ENCODE measurements at regions not wholly inside any gene's neighbourhood (a gene's known extent, or its start where the extent isn't known, plus 50 kb on each side); places are given as distances from the start of the nearest gene placed in this dataset.

GRCh38 chr3:43198301-43198700 lies 88.0 kb upstream of the SNRK start:
- ATAC-seq (no peak), DNase-seq (no peak)
- H3K4me1 ChIP-seq (ENCODE audit: low read depth), result peaks cover 5% of the 10 kb centered on the region
- intact Hi-C loops (cut with DNase I, micrococcal nuclease), result no loop called here
- no peaks in the 10 kb centered on the region for H3K9me3 ChIP-seq
- no peak overlapping the region for H3K4me3 ChIP-seq
- no peak for TF ChIP-seq CTCF (IDR thresholded peaks at IDR 0.05)
- H3K36me3 ChIP-seq (ENCODE audit: low read depth), result no peaks in the 10 kb centered on the region

- intact Hi-C loops (cut with DNase I, micrococcal nuclease), result no loop called here
- H3K36me3 ChIP-seq (ENCODE audit: low read depth), result no peaks in the 10 kb centered on the region
- TF ChIP-seq CTCF (IDR thresholded peaks at IDR 0.05), result no peak
- no peak overlapping the region for H3K4me3 ChIP-seq
- ATAC-seq (no peak), DNase-seq (no peak)
- H3K4me1 ChIP-seq (ENCODE audit: low read depth), result peaks cover 5% of the 10 kb centered on the region
- no peaks in the 10 kb centered on the region for H3K9me3 ChIP-seq
These were observed 89.2 kb upstream of the SNRK start for GRCh38 chr3:43197181-43197580.

GRCh38 chr3:43196721-43197120 lies 89.6 kb upstream of the SNRK start:
- Histone ChIP-seq H3K36me3 (ENCODE audit: low read depth) (no peaks in the 10 kb centered on the region), H3K4me3 (no peak overlapping the region), H3K9me3 (no peaks in the 10 kb centered on the region), H3K4me1 (ENCODE audit: low read depth) (peaks cover 5% of the 10 kb centered on the region)
- intact Hi-C loops (cut with DNase I, micrococcal nuclease), result no loop called here
- ATAC-seq (no peak), DNase-seq (no peak)
- TF ChIP-seq CTCF (IDR thresholded peaks at IDR 0.05), result no peak

GRCh38 chr3:43195115-43195498 lies 89.2 kb upstream of the POMGNT2 start:
- Histone ChIP-seq H3K4me1 (ENCODE audit: low read depth) (peaks cover 5% of the 10 kb centered on the region), H3K9me3 (no peaks in the 10 kb centered on the region), H3K4me3 (no peak overlapping the region), H3K36me3 (ENCODE audit: low read depth) (no peaks in the 10 kb centered on the region)
- no peak for TF ChIP-seq CTCF (IDR thresholded peaks at IDR 0.05)
- intact Hi-C loops (cut with DNase I, micrococcal nuclease), result no loop called here
- DNase-seq (no peak), ATAC-seq (no peak)

- Histone ChIP-seq H3K4me3 (no peak overlapping the region), H3K4me1 (ENCODE audit: low read depth) (peaks cover 5% of the 10 kb centered on the region), H3K36me3 (ENCODE audit: low read depth) (no peaks in the 10 kb centered on the region), H3K9me3 (no peaks in the 10 kb centered on the region)
- ATAC-seq (peak; percentile 93), DNase-seq (peak in 2 of 3 donors; percentile 37 to 70)
- intact Hi-C loops (cut with DNase I, micrococcal nuclease), result no loop called here
- TF ChIP-seq CTCF (IDR thresholded peaks at IDR 0.05), result no peak
These were observed 88.7 kb upstream of the POMGNT2 start for GRCh38 chr3:43194490-43195114.

GRCh38 chr3:43194069-43194468 lies 88.2 kb upstream of the POMGNT2 start:
- no peak for TF ChIP-seq CTCF (IDR thresholded peaks at IDR 0.05)
- DNase-seq, result no peak
- Histone ChIP-seq H3K36me3 (ENCODE audit: low read depth) (no peaks in the 10 kb centered on the region), H3K9me3 (no peaks in the 10 kb centered on the region), H3K4me3 (no peak overlapping the region), H3K4me1 (ENCODE audit: low read depth) (peaks cover 5% of the 10 kb centered on the region)
- intact Hi-C loops (cut with DNase I, micrococcal nuclease), result no loop called here
- ATAC-seq, result peak; percentile 11

Data from mucosa of descending colon (tissue), 3 donors.